PC-3 (cell line): ENCODE measurements at regions not wholly inside any gene's neighbourhood (a gene's known extent, or its start where the extent isn't known, plus 50 kb on each side); places are given as distances from the start of the nearest gene placed in this dataset.
"Not testable (repeated sequence)": the region's sequence is repeated elsewhere in the genome, so short reads cannot be mapped to it uniquely, and the experiment has no call there.

ENCODE experiments used
- ATAC-seq: fragments of 200-7000 bp; cut with Tn5 transposase; 2 replicates; pipeline ENCODE4 v1.9.1; 2020; ENCODE audit warnings: mild to moderate bottlenecking, moderate library complexity
- BruUV-seq: library from RNA; stranded (reverse); fragments of 400-500 nt; replicated peaks from 2 replicates; lab custom pipeline; 2021; lab: Mats Ljungman, UMichigan
- CTCF ChIA-PET: fragments of 300-600 bp; sonication (Branson Sonifier 250); formaldehyde crosslinking; loops from one replicate; lab custom pipeline; 2022; ENCODE audit warnings: antibody characterized with exemption; lab: Charles Lee
- POLR2A ChIA-PET: fragments of 300-600 bp; sonication (Branson Sonifier 250); formaldehyde crosslinking; loops from one replicate; lab custom pipeline; 2022; ENCODE audit warnings: antibody characterized with exemption; ENCODE audit not compliant: unreplicated experiment; lab: Charles Lee
- DNase-seq: peaks from one replicate; pipeline ENCODE4 v3.0.0-alpha.2; 2015
- H2AFZ ChIP-seq: fragments of 300-600 bp; sonication (generic); 2 replicates; pipeline ENCODE4 v1.6.0; 2016; ENCODE audit warnings: antibody characterized with exemption, low read length
- H3F3A ChIP-seq: fragments of 300-600 bp; sonication (generic); one replicate; pipeline ENCODE4 v1.6.0; 2017; ENCODE audit warnings: antibody characterized with exemption, low read length, control low read depth, mild to moderate bottlenecking; ENCODE audit not compliant: unreplicated experiment
- H3K27ac ChIP-seq: fragments of 300-600 bp; sonication (generic); 2 replicates; pipeline ENCODE4 v1.5.1; 2016; ENCODE audit warnings: mild to moderate bottlenecking, low read length
- H3K27me3 ChIP-seq: fragments of 300-600 bp; sonication (generic); 2 replicates; pipeline ENCODE4 v1.6.1; 2016; ENCODE audit warnings: low read length, mixed read lengths
- H3K36me3 ChIP-seq: fragments of 300-600 bp; sonication (generic); 2 replicates; pipeline ENCODE4 v1.6.1; 2016; ENCODE audit warnings: low read depth, mixed run types, low read length, mixed read lengths
- H3K4me1 ChIP-seq: fragments of 300-600 bp; sonication (generic); 2 replicates; pipeline ENCODE4 v1.5.1; 2016; ENCODE audit warnings: low read length; ENCODE audit not compliant: insufficient read depth
- H3K4me2 ChIP-seq: fragments of 300-600 bp; sonication (generic); 2 replicates; pipeline ENCODE4 v1.6.0; 2016; ENCODE audit warnings: low read length
- H3K4me3 ChIP-seq: fragments of 300-600 bp; sonication (generic); 2 replicates; pipeline ENCODE4 v1.5.1; 2016; ENCODE audit warnings: mild to moderate bottlenecking, low read length, mixed read lengths
- H3K79me2 ChIP-seq: fragments of 300-600 bp; sonication (generic); 2 replicates; pipeline ENCODE4 v1.6.1; 2017; ENCODE audit warnings: low read length, mixed read lengths
- H3K9ac ChIP-seq: fragments of 300-600 bp; sonication (generic); 2 replicates; pipeline ENCODE4 v1.6.0; 2016; ENCODE audit warnings: mild to moderate bottlenecking, low read length
- H3K9me2 ChIP-seq: fragments of 300-600 bp; sonication (generic); replicated peaks from 2 replicates; pipeline ENCODE4 v1.6.1; 2016; ENCODE audit warnings: mixed run types, low read length, mixed read lengths
- H3K9me3 ChIP-seq: fragments of 300-600 bp; sonication (generic); 2 replicates; pipeline ENCODE4 v1.6.1; 2016; ENCODE audit warnings: low read length, mixed read lengths
- H4K20me1 ChIP-seq: fragments of 300-600 bp; sonication (generic); 2 replicates; pipeline ENCODE4 v1.6.1; 2016; ENCODE audit warnings: low read length, mixed read lengths
- EZH2 ChIP-seq: fragments of 300-600 bp; sonication (generic); IDR thresholded peaks from one replicate; pipeline ENCODE4 v1.6.1; 2017; ENCODE audit warnings: antibody characterized with exemption, mild to moderate bottlenecking, low read length; ENCODE audit not compliant: unreplicated experiment
- EZH2phosphoT487 ChIP-seq: fragments of 300-600 bp; sonication (generic); IDR thresholded peaks from 2 replicates; pipeline ENCODE4 v1.6.1; 2018; ENCODE audit warnings: mild to moderate bottlenecking, antibody characterized with exemption, low read length, borderline replicate concordance
- intact Hi-C: fragments of 100-400 bp; cut with micrococcal nuclease; formaldehyde crosslinking; loops from 2 replicates; pipeline ENCODE4 v1.9.0; 2023

DNA sequence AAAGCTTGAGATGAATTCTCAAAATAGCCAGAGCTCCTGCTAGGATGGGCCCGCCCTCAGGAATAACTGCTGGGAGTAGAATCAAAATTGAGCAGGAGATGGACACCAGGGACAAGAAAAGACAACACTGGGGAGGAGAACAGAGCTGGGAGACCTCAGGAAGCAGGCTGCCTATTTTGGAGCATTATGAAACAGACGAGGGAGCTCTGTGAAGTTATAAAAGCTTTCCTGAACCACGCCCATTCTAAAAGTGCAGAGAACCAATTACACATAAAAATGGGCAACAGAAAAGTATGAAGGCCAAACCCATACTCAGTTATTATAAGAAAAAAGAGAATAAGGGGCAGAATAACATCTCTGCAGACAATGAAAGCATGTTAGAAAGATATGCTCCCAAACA lies 213.9 kb upstream of the TRPC7 start:
- Histone ChIP-seq H4K20me1 (no peaks in the 10 kb centered on the region), H3F3A (no peaks in the 10 kb centered on the region), H3K9me2 (no peaks in the 10 kb centered on the region), H3K9me3 (no peaks in the 10 kb centered on the region), H3K27ac (no peak overlapping the region), H3K4me1 (no peaks in the 10 kb centered on the region), H3K4me2 (no peak overlapping the region), H3K4me3 (no peak overlapping the region), H3K9ac (no peak overlapping the region), H2AFZ (no peak overlapping the region), H3K79me2 (no peaks in the 10 kb centered on the region), H3K27me3 (no peaks in the 10 kb centered on the region), H3K36me3 (no peaks in the 10 kb centered on the region)
- CTCF ChIA-PET: no interaction called here
- intact Hi-C loops: no loop called here
- BruUV-seq: no TSS peak
- POLR2A ChIA-PET: no interaction called here
- no peak for DNase-seq
- TF ChIP-seq EZH2: no peak
- TF ChIP-seq EZH2phosphoT487: no peak
- ATAC-seq: no peak

- POLR2A ChIA-PET, intact Hi-C loops, CTCF ChIA-PET: not testable (repeated sequence)
These were observed 204.5 kb upstream of the TRPC7 start for GRCh38 chr5:136569875-136570274.

GRCh38 chr5:136565457-136565856 lies 200.1 kb upstream of the TRPC7 start:
- ATAC-seq, H3K27me3 ChIP-seq, DNase-seq, H4K20me1 ChIP-seq, H2AFZ ChIP-seq, H3K4me1 ChIP-seq, BruUV-seq, H3K4me2 ChIP-seq, H3K27ac ChIP-seq, H3K36me3 ChIP-seq, intact Hi-C loops, H3K79me2 ChIP-seq, H3F3A ChIP-seq, H3K4me3 ChIP-seq, H3K9me3 ChIP-seq, CTCF ChIA-PET, H3K9ac ChIP-seq, H3K9me2 ChIP-seq, POLR2A ChIA-PET: not testable (repeated sequence)

More at GRCh38 chr5:136569875-136570274, 204.5 kb upstream of the TRPC7 start:
- not testable (repeated sequence) for H3K4me1 ChIP-seq, H3K9me3 ChIP-seq, DNase-seq, H4K20me1 ChIP-seq, H3K27me3 ChIP-seq, H3K9ac ChIP-seq, H3K9me2 ChIP-seq, H2AFZ ChIP-seq, H3F3A ChIP-seq, H3K36me3 ChIP-seq, H3K4me2 ChIP-seq, H3K79me2 ChIP-seq, ATAC-seq, H3K27ac ChIP-seq, H3K4me3 ChIP-seq, BruUV-seq

- H2AFZ ChIP-seq, BruUV-seq, POLR2A ChIA-PET, DNase-seq, H3K36me3 ChIP-seq, CTCF ChIA-PET, H3K9me2 ChIP-seq, H3K9ac ChIP-seq, H3F3A ChIP-seq, H3K27me3 ChIP-seq, H4K20me1 ChIP-seq, ATAC-seq, H3K4me1 ChIP-seq, H3K27ac ChIP-seq, H3K79me2 ChIP-seq, intact Hi-C loops, H3K4me2 ChIP-seq, H3K4me3 ChIP-seq, H3K9me3 ChIP-seq: not testable (repeated sequence)
These were observed 199.7 kb upstream of the TRPC7 start for GRCh38 chr5:136565050-136565449.

GRCh38 chr5:136564431-136564830 lies 199.1 kb upstream of the TRPC7 start:
- H4K20me1 ChIP-seq, ATAC-seq, POLR2A ChIA-PET, DNase-seq, CTCF ChIA-PET, H3K9ac ChIP-seq, H3K36me3 ChIP-seq, H3K4me2 ChIP-seq, H3K27ac ChIP-seq, H3K4me3 ChIP-seq, H3K4me1 ChIP-seq, intact Hi-C loops, H3K9me2 ChIP-seq, H3K9me3 ChIP-seq, H3K27me3 ChIP-seq, H2AFZ ChIP-seq, H3F3A ChIP-seq, BruUV-seq, H3K79me2 ChIP-seq: not testable (repeated sequence)
